Thoracic aorta (tissue), 2 donors: ENCODE measurements at regions not wholly inside any gene's neighbourhood (a gene's known extent, or its start where the extent isn't known, plus 50 kb on each side); places are given as distances from the start of the nearest gene placed in this dataset.

Experiments
- ATAC-seq: fragments of 150-250 bp; one replicate; pipeline ENCODE4 v1.8.0; 2017; ENCODE audit warnings: low read depth; ENCODE audit not compliant: insufficient number of reproducible peaks, low FRiP score
- DNase-seq: peaks from one replicate; pipeline ENCODE4 v3.0.0-alpha.2; 2020; ENCODE audit warnings: low spot score
- H3K27ac ChIP-seq, 2 donors: fragments of 200-600 bp; sonication (generic); 1 replicate in 1 of 2; 2 replicates in 1 of 2; pipeline ENCODE4 v1.5.1; 2016; ENCODE audit warnings: mild to moderate bottlenecking in 2 of 2, moderate library complexity in 2 of 2
- H3K27me3 ChIP-seq: fragments of 200-600 bp; sonication (generic); replicated peaks from 2 replicates; pipeline ENCODE4 v1.6.0; 2016; ENCODE audit warnings: mild to moderate bottlenecking; ENCODE audit not compliant: insufficient read depth
- H3K36me3 ChIP-seq: fragments of 200-600 bp; sonication (generic); one replicate; pipeline ENCODE4 v1.5.1; 2016
- H3K4me1 ChIP-seq, 2 donors: fragments of 200-600 bp; sonication (generic); 1 replicate in 1 of 2; 2 replicates in 1 of 2; pipeline versions ENCODE4 v1.5.1 to v1.6.0; 2016; ENCODE audit warnings: low read depth in 2 of 2, mild to moderate bottlenecking in 1 of 2; ENCODE audit not compliant: control insufficient read depth in 1 of 2
- H3K4me3 ChIP-seq: fragments of 200-600 bp; sonication (generic); 2 replicates; pipeline ENCODE4 v1.5.1; 2016; ENCODE audit warnings: mild to moderate bottlenecking
- H3K9me3 ChIP-seq: fragments of 200-600 bp; sonication (generic); 2 replicates; pipeline ENCODE4 v1.5.1; 2016
- TF ChIP-seq, protein P1 (sequence below): fragments of 200-600 bp; sonication (generic); IDR thresholded peaks from one replicate; pipeline ENCODE4 v1.5.1; 2019; ENCODE audit warnings: antibody characterized with exemption

DNA sequence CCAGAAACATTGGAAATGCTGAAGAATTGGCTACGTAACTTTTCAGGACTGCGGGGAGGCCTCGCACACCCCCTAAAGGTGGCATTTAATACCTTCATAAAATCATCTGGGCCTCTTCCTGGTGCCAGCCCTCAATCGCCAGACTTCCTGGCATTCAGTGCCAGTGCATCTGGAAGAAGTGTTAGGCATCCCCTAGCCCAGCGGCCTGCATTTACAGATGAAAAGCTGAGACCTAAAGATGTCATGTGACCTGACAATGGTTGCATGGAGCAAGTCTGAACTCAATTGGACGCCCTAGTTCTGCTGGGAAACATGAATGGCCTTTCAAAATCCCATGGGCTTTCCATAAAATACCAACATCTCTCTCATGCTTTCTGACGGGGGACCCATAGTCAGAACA is 81.0 kb upstream of the TMEM45B start:
- Histone ChIP-seq H3K27me3 (no peaks in the 10 kb centered on the region), H3K9me3 (no peaks in the 10 kb centered on the region), H3K4me3 (no peak overlapping the region), H3K27ac (no peak overlapping the region), H3K4me1 (no peaks in the 10 kb centered on the region), H3K36me3 (no peaks in the 10 kb centered on the region)
- TF ChIP-seq, protein P1, sequence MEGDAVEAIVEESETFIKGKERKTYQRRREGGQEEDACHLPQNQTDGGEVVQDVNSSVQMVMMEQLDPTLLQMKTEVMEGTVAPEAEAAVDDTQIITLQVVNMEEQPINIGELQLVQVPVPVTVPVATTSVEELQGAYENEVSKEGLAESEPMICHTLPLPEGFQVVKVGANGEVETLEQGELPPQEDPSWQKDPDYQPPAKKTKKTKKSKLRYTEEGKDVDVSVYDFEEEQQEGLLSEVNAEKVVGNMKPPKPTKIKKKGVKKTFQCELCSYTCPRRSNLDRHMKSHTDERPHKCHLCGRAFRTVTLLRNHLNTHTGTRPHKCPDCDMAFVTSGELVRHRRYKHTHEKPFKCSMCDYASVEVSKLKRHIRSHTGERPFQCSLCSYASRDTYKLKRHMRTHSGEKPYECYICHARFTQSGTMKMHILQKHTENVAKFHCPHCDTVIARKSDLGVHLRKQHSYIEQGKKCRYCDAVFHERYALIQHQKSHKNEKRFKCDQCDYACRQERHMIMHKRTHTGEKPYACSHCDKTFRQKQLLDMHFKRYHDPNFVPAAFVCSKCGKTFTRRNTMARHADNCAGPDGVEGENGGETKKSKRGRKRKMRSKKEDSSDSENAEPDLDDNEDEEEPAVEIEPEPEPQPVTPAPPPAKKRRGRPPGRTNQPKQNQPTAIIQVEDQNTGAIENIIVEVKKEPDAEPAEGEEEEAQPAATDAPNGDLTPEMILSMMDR, result no peak
- ATAC-seq (no peak), DNase-seq (no peak)

DNA sequence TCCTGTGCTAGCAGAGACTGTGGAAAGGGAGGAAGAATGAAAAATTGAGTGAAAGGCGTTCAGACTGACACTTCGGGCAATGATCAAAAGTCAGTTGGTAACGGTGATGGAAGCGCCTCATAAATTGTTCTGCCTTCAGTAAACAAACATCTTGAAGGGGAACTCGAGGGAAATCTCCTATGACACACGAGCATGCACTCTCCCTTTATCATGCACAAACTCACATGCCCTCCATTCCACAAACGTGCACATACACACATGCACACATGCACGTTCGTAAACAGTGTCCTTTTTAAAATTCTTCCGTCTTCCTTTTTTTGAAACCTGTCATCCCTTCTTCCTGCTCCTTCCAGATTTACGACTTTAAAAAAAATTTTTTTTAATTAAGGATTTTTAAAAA is 77.8 kb upstream of the TMEM45B start:
- Histone ChIP-seq H3K36me3 (no peaks in the 10 kb centered on the region), H3K27me3 (no peaks in the 10 kb centered on the region), H3K9me3 (no peaks in the 10 kb centered on the region), H3K4me1 (no peaks in the 10 kb centered on the region), H3K4me3 (no peak overlapping the region), H3K27ac (no peak overlapping the region)
- TF ChIP-seq, protein P1, result no peak
- DNase-seq (no peak), ATAC-seq (no peak)

DNA sequence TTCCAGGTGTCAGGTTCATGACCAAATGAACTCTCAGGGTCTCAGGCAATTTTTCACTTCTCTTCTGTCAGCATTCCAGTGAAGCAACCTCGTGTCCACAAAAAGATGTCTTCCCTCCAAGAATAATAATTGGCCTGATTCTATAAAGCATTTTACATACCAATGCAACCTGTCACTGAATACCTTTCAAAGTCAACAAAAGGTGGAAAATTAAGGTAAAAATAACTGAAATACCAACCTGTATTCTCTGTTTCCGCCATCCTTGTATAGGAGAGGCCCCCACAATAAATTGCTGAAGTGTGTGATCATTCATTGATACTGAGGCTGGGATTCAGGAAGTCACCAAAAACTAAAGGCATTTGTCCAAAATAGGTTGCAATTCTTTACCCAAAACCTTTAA is 77.4 kb upstream of the TMEM45B start:
- ATAC-seq (no peak), DNase-seq (no peak)
- Histone ChIP-seq H3K36me3 (no peaks in the 10 kb centered on the region), H3K4me1 (no peaks in the 10 kb centered on the region), H3K27ac (no peak overlapping the region), H3K4me3 (no peak overlapping the region), H3K9me3 (no peaks in the 10 kb centered on the region), H3K27me3 (no peaks in the 10 kb centered on the region)
- TF ChIP-seq, protein P1, result no peak

DNA sequence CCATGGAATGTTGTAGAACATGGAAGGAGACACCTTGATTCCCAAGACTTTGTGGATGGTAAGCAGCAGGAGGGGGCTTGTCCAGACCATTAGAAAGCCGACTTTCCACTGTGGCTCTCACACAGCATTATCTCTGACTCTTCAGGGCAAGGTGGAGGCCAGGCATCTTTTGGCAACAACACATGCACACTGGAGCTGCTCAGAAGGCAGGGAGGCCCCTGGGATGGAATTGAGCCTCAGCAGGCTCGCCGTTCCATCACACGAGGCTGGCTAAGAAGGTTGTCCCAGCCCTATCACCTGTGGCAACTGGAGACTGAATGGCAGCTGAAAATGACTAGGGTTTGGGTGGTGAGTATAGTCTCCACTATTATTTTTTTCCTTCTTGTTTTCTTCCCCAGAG is 76.3 kb upstream of the TMEM45B start:
- ATAC-seq, result no peak
- TF ChIP-seq, protein P1, result no peak

DNA sequence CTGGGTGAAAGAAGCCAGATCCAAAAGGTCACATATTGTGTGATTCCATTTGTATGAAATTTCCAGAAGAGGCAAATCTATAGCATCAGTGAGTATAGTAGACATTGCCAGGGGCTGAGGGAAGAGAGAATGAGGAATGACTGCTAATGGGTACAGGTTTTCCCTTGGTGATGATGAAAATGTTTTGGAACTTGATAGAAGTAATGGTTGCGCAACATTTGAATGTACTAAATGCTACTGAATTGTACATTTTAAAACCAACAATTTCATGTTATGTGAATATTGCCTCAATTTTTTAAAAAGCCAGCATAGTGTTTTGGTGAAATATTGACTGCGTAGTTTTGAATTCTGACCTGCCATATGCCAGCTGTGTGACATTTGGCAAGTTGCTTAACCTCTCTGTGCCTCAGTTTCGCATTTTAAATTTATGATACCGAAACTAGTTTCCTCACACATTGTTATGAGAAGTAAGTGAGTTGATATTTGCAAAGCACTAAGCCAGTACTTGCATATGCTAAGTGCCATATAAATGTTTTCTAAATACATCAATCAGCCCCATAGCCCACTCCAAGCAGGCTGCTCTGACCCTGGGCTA is 75.4 kb upstream of the TMEM45B start:
- ATAC-seq, result no peak
- Histone ChIP-seq H3K4me3 (no peak overlapping the region), H3K9me3 (no peaks in the 10 kb centered on the region), H3K4me1 (no peaks in the 10 kb centered on the region), H3K36me3 (no peaks in the 10 kb centered on the region), H3K27ac (no peak overlapping the region), H3K27me3 (no peaks in the 10 kb centered on the region)
- TF ChIP-seq, protein P1, result no peak
- DNase-seq, result no peak

More for the DNA sequence above, 76.3 kb upstream of the TMEM45B start:
- no peak for DNase-seq
- H3K27ac ChIP-seq, result no peak overlapping the region
- no peaks in the 10 kb centered on the region for H3K4me1 ChIP-seq
- H3K9me3 ChIP-seq, result no peaks in the 10 kb centered on the region
- H3K4me3 ChIP-seq, result no peak overlapping the region
- H3K27me3 ChIP-seq, result no peaks in the 10 kb centered on the region
- H3K36me3 ChIP-seq, result no peaks in the 10 kb centered on the region
